Uterus (tissue), 2 donors: ENCODE measurements at regions not wholly inside any gene's neighbourhood (a gene's known extent, or its start where the extent isn't known, plus 50 kb on each side); places are given as distances from the start of the nearest gene placed in this dataset.

Experiments
- CTCF ChIP-seq, 4 experiments: fragments of 200-600 bp in 2 of 4; fragments of 450-650 bp in 2 of 4; sonication (generic) in 2 of 4; IDR thresholded peaks; one replicate each; pipeline ENCODE4 v1.5.1; 2016 to 2019; ENCODE audit warnings: antibody characterized with exemption in 4 of 4, mild to moderate bottlenecking in 2 of 4, moderate library complexity in 1 of 4
- POLR2A ChIP-seq, 2 donors: fragments of 450-650 bp; IDR thresholded peaks; one replicate each; pipeline ENCODE4 v1.6.1; 2016; ENCODE audit warnings: antibody characterized with exemption in 2 of 2, mild to moderate bottlenecking in 1 of 2, moderate library complexity in 1 of 2

GRCh38 chr16:55261301-55261700 lies 62.7 kb upstream of the IRX6 start:
- TF ChIP-seq CTCF (IDR thresholded peaks at IDR 0.05) (no peak), POLR2A (IDR thresholded peaks at IDR 0.05) (no peak)
